ENCODE measurements at regions not wholly inside any gene's neighbourhood (a gene's known extent, or its start where the extent isn't known, plus 50 kb on each side); places are given as distances from the start of the nearest gene placed in this dataset.

DNA sequence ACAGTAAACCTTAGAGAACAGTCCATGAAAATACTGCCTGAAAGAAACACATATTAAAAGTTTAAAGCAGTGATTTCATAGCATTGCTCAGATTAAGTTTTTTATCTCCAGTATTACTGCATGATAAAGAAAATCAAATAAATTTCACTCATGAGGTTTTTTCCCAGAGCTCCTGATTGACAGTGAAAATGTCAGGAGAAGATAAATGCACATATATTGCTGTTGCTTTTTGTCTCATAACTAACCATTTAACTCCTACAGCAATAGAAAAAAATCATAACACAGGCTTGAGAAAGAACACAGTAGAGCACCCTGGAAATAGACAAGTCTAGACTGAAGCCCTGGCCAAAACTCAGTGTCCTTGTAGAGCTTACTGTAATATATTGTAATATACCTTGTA lies 391.0 kb downstream of the TMX3 start:
- DNase-seq: no peak

DNA sequence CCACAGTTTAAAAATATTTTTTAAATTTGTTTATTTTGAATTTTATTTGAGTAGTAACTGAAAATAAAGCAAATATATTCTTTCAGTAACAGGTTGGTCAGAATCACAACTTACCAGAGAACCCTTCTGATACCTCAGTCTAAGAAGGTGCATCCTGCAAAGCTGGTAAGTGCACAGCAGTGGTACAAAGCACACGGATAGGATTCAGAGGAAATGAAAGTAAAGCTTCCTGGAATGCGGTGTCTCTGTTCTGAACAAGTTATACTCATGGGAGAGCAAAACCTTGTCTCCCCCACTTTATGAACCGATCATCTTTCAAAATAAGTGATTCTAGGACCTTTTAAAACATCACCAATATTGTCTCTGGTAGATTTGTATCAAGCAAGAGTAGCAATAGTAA lies 398.3 kb downstream of the TMX3 start:
- DNase-seq: no peak

DNA sequence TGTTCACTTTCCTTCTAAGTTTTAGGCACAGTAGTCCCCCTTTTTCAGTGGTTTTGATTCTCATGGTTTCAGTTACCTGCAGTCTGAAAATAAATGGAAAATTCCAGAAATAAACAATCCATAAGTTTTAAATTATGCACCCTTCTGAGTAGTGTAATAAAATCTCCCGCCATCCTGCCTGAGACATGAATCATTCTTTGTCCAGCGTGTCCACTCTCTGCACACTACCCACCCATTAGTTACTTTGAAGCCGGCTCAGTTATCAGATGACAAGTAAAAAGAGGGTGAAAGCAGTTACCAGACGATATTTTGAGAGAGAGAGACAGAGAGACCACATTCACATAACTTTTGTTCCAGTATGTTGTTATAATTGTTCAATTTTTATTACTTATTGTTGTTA lies 400.5 kb downstream of the TMX3 start:
- no peak for DNase-seq

DNA sequence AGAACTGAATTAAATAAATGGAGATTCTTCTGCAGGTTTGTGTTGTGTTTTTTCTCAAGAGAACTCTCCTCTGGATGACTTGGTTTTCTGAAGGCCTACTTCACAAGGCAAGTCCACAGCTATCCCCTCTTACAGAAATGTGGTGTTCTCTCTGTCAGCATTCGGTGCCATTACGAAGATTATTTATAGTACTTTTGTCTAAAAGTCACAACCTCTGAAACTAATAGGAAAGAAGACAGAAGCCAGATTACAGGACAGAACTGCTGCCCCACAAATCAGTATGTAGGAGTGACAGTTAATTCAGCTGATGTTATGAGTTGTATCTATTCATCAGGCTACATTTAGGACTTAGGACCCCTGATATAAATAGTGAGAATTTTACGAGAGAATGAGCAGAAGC lies 413.5 kb downstream of the TMX3 start:
- no peak for DNase-seq

DNA sequence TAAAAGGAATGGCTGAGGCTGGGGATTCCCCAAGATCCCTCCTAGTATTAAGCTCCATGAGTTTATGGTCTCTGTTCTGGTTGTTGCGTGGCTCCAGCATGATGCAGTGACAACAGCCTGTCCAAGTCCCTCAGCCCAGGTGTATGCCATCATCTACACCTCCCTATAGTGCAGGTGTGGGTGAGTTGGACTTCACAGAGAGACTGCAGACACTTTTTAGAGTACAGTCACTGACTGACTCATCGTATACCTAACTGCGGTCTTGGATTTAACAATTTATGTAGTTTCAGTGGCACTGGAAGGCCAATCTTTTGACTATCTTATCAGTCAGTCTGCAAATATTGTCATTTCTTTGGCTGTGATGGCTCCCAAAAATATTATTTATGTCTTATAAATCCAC lies 415.0 kb downstream of the TMX3 start:
- no peak for DNase-seq

DNA sequence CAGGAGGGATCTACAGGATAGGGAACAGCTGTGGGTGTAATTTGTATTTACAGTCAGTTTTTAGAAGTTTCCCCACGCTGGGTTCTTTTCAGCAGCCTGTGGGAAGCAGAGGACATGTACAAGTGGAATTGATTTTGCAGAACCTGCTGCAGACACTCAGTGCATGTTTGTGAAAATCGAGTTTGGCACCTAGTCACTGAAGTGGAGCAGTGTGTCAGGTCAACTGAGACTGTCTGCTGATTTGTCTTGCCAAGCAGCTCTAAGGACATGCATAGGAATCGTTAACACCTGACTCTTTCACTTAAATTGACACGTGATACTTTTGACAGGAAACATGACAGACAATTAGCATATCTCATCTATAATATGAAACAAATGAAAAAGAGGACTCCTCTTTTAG lies 416.6 kb downstream of the TMX3 start:
- DNase-seq: no peak

DNA sequence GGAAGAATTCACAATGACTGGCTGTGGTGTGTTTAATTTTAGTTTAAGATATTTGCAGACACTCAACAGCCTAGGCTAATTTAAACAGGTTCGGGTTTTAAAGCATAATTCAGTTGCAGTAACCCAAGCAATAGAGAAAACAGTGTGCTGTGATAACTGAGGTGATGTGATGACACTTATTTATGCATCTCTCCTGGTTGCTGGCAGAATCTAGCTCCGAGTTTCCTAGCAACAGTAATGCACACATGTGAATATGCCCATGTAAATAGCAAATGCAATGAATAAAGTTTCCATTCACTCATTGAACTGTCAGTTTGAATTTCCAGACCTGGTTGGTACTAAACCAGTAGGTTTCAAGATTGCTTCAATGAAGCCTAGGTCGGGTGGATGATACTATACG lies 426.5 kb downstream of the TMX3 start:
- no peak for DNase-seq

DNA sequence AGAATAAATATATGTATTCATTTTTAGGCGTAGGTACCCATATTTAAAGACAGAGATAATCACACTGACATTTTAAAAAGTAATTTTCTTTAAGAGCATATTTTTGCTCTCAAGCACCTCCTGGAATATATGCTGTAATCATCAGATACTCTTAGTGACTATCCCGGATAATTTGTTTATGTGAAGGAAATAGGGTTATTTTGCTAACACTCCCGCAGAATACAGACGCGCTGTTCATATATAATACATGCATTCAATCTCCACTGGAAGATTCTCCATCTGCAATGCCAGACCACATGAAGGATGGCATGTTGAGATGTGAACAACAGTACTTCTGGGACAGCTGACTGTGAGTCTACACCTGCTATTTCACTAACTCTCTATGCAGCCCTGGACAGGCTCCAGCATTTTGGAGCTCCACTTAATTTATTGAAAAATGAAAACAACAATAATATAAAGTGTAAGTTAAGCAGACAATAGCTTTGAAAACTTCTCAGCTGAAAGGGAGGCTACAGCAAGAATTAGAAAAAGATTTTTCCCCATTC lies 430.6 kb downstream of the TMX3 start:
- DNase-seq: no peak

DNA sequence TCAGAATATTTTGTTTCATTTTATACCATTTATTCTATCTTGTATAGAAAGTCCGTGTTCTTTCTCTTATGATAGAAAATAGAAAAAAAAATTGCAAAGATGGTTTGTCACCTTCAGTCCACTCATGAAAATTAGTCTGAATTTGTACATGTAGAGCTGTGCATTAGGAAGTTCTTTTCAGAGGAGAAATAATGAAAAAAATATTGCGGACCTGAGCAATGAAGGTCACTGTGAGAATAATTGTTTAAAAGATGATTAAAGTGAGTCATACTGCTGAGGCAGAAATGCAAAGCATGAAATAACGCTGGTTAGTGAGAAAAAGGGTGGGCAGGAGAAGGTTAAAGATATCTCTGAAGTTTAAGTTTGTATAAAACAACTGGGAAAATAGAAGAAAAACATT lies 431.1 kb downstream of the TMX3 start:
- DNase-seq: no peak

DNA sequence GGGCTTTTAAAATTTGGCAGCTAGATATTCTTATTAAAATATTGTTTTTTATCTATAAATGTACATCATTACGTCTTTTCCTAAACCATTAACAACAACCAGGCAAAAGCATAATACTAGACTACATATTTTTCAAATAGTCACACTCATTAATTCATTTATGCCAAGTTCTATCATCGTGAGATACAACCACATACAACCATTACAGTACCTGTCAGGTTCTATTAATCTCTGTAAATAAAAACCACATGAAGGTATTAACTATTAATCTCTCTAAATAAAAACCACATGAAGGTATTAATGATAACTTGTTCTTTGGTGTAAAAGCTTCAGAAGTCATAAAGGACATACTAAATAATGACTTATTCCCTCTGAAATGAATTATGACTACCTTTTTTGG lies 432.7 kb downstream of the TMX3 start:
- no peak for DNase-seq

DNA sequence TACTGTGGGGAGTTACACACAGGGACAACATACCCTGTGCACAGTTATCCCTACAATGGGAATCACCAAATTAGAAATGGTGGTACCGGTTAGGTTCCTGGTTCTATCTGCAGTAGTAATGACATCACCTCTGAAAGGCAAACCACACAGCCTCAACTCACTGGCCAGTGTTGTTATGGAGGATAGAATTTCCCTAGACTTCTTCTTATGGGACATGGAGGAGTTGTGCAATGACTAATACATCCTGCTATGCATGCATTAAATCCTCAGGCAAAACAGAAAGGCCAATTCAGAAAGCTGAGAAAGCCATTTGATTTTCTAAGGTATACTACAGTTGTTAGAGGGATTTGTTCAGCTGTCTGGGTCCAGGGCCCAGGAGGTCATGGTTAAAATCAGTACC lies 439.3 kb downstream of the TMX3 start:
- DNase-seq: no peak

DNA sequence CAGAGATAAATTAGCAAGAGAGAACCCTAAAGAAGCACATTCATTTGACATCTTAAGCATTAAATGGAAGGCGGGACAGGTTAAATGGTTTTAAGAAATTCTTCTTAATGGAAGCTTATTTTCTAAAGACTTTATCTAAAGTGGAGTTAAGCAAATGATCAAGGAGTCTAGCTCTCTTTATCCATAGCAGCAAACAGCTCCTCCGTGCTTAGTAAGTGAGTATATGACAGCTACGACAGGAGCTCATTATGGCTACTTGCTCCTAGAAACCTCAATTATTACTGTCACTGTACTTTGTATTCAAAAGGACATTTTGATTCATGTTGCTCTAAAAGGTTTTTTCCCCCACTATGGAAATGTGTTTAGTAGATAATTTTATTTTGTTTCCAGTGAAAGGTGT lies 444.9 kb downstream of the TMX3 start:
- no peak for DNase-seq

DNA sequence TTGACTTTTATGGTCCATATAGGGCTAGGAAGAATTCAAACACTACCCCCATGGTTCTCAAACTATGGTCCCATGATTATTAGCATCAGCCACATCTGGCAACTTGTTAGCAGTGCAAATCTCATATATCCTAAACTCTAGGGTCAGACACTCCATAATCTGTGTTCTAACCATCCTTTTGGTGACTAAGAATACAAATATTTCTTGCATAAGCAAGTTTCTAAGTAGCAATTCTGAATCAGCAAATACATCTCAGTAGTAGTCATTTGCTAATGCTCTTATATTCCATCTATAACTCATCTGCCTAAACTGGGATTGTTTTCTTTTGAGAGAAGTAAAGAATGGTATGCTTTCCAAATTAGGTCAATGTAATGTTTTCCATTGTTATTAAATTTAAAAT lies 447.3 kb downstream of the TMX3 start:
- no peak for DNase-seq

DNA sequence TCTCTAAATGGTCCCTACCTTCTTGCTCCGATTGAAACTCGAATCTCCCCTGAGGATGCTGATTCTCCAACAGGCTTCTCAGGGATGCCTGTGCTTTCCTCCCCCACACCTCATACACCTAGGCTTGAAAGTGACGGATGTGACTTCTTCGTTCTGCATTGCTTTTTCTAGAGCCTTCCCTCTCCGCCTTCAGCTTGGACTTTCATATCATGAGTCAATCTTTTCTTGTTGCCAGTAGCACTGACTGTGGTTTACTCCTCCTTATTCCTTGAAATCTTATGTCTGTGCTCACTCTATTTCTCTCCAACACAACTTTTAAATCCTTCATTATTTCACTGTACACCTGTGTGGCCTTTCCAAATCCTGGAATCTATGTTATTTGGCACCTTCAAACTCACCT lies 451.4 kb downstream of the TMX3 start:
- DNase-seq: no peak

DNA sequence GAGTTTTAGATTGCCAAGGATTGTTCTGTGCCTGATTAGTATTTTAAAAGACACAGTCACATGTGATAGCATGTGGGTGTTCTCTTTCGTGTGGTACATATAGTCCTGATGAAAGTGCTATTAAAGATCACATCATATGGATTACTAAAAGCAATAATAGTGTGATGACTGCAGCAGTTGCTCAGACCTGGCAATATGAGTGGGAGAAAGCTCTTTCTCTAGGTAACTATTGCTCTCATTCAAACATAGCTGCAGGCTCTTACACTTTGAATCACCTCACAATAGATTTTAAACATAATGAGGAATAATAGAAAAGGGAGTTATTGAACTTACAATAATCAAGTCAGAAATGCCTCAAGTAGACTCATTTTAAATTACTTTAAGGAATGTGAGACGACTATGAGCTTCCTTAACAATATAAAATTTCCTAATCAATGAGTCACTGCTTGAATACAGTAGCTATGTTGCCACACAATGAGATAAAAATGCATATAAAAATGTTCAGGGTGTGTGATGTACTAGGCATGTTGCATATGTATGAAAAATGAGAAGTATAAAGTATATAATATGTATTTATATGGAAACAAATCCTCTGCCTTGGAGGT lies 452.1 kb downstream of the TMX3 start:
- no peak for DNase-seq

DNA sequence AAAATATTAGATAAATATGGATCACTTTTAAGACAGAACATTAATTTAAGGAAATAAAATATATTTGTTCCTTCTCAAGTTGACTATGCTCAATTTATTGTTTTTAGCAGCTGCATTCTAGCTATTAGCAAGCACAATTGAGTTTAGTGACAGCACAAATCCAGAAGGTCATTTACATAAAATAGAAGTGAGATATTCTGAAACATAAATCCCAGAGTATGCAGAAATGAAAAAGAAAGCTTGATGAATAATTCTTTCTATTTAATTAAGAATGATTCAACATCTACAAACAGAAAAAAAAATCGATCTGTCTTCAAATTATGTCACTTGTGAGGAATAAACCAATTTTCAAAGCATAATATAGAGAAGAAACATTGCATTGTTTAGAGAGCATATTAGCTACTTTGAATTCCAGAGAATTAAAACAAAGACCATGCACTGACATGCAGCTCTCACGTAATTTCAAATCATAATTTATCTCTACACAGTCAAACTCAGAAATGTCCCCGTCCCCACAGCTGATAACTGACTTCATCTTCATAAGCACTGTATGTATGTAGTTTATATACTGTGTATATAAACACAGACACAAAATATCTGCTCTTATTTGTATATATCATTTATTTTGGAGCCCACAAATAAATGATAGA lies 458.4 kb downstream of the TMX3 start:
- no peak for DNase-seq

DNA sequence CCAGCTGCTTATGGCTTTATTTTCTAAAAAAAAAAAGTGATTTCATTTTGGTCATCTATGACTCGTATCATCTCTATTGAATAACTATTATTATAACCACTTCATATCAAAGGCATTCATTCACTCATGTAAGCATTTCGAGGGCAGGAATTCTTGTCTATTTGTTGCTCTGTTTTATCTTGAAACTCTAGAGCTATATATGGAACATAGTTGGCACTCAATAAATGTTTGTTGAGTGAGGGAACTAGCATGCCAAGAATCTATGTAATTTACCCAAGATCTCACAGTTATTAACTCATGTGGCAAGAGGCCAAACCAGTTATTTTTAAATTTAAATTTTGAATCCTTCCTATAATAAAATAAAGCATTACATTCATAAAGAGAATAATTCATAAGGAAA lies 470.1 kb downstream of the TMX3 start:
- DNase-seq: no peak

DNA sequence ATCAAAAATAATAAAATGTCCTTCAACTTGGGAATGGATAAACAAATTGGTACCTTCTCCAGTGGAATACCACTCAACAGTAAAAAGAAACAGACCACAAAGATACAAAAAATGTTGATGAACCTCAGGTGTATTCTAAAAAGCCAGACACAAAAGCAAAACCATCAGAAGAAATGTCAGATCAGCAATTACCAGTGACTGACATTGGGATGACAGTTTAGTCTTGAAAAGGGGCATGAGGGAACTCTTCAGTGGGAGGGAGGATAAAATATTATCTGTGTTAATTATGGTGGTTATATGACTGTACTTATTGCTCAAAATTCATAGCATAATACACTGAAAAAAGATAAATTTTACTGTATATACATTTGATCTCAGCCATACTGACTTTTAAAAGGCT lies 473.0 kb downstream of the TMX3 start:
- no peak for DNase-seq

DNA sequence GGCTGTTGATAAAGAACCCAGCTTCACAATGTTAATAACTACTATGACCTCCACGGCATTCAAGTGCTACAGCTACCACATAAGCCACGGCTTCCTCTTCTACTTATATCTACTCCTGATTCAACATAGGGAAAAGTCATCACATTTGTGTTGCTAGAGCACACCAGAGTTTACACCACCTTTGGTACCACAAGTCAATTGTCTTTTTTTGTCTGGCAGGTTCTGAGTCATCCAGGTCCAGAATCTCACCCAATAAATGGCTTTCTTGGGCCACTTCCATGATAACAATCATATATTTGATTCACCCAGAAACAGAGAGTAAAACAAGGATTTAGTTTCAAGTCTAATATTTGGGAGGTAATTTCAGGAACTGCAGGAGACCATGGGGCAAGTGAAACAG lies 480.2 kb downstream of the TMX3 start:
- no peak for DNase-seq

DNA sequence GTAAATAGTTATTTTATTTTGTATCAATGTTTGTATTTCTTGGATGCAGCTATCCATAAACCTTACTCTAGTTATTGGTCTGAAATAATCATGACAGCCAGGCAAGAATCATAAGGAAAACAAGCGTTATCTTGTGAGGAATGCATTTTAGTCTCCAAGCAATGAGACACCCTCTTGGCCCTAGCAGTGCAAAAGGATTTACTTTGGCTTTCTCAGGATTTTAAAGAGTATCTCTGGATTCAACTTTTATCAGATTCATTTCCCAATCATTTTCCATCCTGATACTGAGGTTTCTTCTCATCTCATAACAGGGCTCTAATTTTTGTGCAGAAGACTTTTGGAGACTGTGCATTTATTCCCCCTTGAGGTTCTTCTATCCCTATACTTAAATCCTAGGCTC lies 480.8 kb downstream of the TMX3 start:
- DNase-seq: no peak

DNA sequence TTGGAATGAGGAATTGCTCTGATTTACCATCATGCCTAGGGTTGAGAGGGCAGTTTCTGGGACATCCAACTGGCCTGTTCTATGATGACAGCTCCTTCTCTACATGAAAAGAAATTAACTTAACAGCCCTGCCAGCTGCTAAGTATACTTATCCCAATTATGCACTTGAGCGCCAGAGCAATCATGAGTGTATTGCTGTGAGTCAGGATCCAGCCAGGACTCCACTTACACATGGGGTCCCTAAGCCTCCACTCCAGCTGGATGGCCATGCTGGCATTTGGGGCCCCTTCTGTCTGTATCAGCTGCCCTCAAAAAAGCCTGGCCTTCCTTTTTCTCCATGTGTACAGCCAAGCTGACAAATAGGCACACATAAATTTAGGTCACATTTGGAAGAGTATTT lies 481.9 kb downstream of the TMX3 start:
- DNase-seq: peak; percentile 37

DNA sequence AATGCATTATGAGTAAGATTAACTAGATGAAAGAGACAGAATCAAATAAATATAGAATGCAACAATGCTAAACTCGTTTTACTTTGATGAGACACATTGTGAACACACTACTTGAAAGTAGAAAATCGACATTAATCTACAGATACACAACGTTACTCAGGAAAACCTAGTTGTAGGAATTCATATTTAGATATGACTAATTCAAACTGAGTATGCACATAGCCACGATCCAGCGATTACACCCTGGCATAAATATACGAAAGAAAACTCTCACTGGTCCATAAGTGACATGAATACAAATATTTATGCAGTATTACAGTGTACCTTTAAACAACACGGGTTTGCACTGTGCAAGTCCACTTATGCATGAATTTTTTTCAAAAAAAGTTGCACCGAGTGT lies 485.6 kb downstream of the TMX3 start:
- no peak for DNase-seq

DNA sequence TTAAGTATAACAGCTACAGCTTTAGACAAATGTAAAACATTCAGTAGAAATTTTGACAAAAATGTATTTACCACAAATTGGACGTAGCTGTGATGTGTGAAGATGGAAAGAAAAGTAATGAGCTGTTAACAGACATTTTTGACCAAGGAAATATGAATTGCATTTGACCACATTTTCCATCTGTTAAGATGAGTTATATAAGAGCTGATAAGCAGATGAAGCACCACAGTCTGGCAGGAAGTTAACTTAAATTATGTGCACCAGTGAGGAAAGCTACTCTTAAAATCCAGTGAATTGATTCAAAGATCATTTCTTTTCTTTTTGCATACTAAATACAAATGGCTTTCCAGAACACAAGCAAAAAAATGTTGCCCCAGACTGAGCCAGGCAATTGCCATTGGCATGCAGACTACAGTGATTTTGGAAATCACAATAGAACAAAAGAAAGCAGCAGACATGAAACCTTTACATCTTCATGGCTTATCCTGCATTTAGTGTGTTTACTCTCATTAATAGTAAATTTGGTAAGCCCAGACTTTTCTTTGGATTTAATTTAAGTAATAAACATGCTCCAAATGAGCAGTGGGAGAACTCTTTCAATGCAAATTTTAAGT lies 493.7 kb downstream of the TMX3 start:
- no peak for DNase-seq

DNA sequence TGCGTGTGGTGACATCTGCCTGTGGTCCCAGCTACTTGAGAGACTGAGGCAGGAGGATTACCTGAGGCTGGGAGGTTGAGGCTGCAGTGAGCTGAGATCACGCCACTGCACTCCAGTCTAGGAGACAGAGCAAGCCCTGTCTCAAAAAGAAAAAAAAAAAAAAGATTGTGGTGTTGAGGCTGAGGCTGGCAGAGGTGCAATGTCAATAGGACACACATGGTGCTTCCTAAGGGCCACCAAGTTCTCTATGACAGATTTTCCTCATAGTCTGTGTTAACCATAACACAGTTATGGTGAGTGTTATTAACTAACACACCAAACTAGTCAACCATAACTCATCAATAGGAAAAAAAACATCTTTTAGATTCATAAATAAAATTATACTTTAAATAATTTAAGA lies 494.4 kb downstream of the TMX3 start:
- DNase-seq: no peak

DNA sequence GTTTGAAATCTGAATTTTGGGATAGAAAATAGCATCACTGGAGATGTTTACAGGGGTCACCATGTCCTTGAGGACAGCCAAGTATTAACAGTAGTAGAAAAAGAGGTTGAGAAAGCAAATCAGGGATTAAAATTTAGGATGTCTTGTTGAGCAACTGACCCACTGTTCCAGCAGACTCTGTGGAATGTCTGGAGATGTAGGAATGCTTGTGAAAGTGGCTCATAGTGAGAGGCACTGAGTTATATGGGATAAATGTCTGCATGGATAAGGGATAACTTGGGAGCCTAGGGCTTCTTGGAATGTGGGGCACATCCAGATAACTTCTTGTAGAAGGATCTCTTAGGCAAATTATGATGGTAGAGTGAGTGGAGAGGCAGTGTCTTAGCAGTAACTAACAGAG lies 495.0 kb downstream of the TMX3 start:
- DNase-seq: no peak
